H1 (cell line): ENCODE measurements at regions not wholly inside any gene's neighbourhood (a gene's known extent, or its start where the extent isn't known, plus 50 kb on each side); places are given as distances from the start of the nearest gene placed in this dataset.
"Not testable (repeated sequence)": the region's sequence is repeated elsewhere in the genome, so short reads cannot be mapped to it uniquely, and the experiment has no call there.

ENCODE experiments used
- CTCF ChIA-PET: fragments of 300-600 bp; sonication (Branson Sonifier 250); formaldehyde crosslinking; loops from one replicate; lab custom pipeline; 2021; ENCODE audit not compliant: partially characterized antibody; lab: Charles Lee
- POLR2A ChIA-PET: fragments of 300-600 bp; sonication (Branson Sonifier 250); formaldehyde crosslinking; loops from one replicate; lab custom pipeline; 2021; ENCODE audit warnings: inconsistent platforms; ENCODE audit not compliant: partially characterized antibody; lab: Charles Lee
- DNase-seq, 2 experiments: peaks; one replicate each; pipeline versions ENCODE4 v3.0.0 to v3.0.0-alpha.2; 2010 to 2022; ENCODE audit warnings: low spot score in 2 of 2, low read depth in 1 of 2, mixed read lengths in 1 of 2
- FAIRE-seq: peaks from 2 replicates; lab custom pipeline; 2011; peaks lifted over from hg19 to GRCh38; lab: Jason Lieb, UNC
- H2AFZ ChIP-seq: 2 replicates; pipeline ENCODE4 v1.8.1; 2012; ENCODE audit warnings: low read length, inconsistent platforms
- H2AK5ac ChIP-seq: 2 replicates; pipeline ENCODE4 v1.6.1; 2013; ENCODE audit warnings: low read depth, low read length
- H2BK120ac ChIP-seq: replicated peaks from 2 replicates; pipeline ENCODE3; 2013; ENCODE audit warnings: low read depth, low read length, inconsistent platforms
- H2BK12ac ChIP-seq: 2 replicates; pipeline ENCODE4 v1.6.1; 2013; ENCODE audit warnings: low read depth, low read length
- H2BK15ac ChIP-seq: 2 replicates; pipeline ENCODE4 v1.6.1; 2013; ENCODE audit warnings: low read length
- H2BK20ac ChIP-seq: 2 replicates; pipeline ENCODE4 v1.6.1; 2013; ENCODE audit warnings: low read length
- H2BK5ac ChIP-seq: 2 replicates; pipeline ENCODE4 v1.6.1; 2013; ENCODE audit warnings: low read depth, low read length
- H3K14ac ChIP-seq: 2 replicates; pipeline ENCODE4 v1.6.1; 2013; ENCODE audit warnings: inconsistent platforms; ENCODE audit not compliant: insufficient read length
- H3K18ac ChIP-seq: 2 replicates; pipeline ENCODE4 v1.6.1; 2013; ENCODE audit warnings: low read length; ENCODE audit errors: extremely low read depth
- H3K23ac ChIP-seq: 2 replicates; pipeline ENCODE4 v1.6.1; 2013; ENCODE audit warnings: inconsistent platforms; ENCODE audit not compliant: insufficient read length
- H3K23me2 ChIP-seq: 2 replicates; pipeline ENCODE4 v1.6.1; 2013; ENCODE audit warnings: low read depth, low read length
- H3K27ac ChIP-seq: 2 replicates; pipeline ENCODE4 v1.6.1; 2011; ENCODE audit warnings: low read depth, low read length, inconsistent platforms
- H3K27me3 ChIP-seq, 4 experiments: replicated peaks in 1 of 4; 1 replicate in 1 of 4; 2 replicates in 3 of 4; pipeline versions ENCODE4 v1.6.1 to v1.8.1; 2011 to 2013; ENCODE audit warnings: low read length in 3 of 4, mild to moderate bottlenecking in 3 of 4, inconsistent platforms in 2 of 4, mixed read lengths in 2 of 4, moderate library complexity in 1 of 4; ENCODE audit not compliant: control insufficient read depth in 3 of 4, insufficient read depth in 3 of 4; ENCODE audit errors: extremely low read depth in 1 of 4
- H3K36me3 ChIP-seq, 4 experiments: 2 replicates each; pipeline versions ENCODE4 v1.6.1 to v1.8.1; 2011 to 2013; ENCODE audit warnings: mild to moderate bottlenecking in 4 of 4, low read length in 3 of 4, moderate library complexity in 2 of 4, control low read depth in 1 of 4, inconsistent platforms in 1 of 4; ENCODE audit not compliant: insufficient read depth in 4 of 4, control insufficient read depth in 2 of 4
- H3K4ac ChIP-seq: replicated peaks from 2 replicates; pipeline ENCODE3; 2013; ENCODE audit warnings: low read length, low read depth, mixed read lengths, inconsistent platforms; ENCODE audit not compliant: insufficient read length
- H3K4me1 ChIP-seq, 4 experiments: replicated peaks in 1 of 4; 1 replicate in 1 of 4; 2 replicates in 3 of 4; pipeline versions ENCODE4 v1.6.1 to v1.8.1; 2011 to 2013; ENCODE audit warnings: low read length in 3 of 4, inconsistent platforms in 2 of 4, mixed read lengths in 1 of 4; ENCODE audit not compliant: insufficient read depth in 4 of 4, control insufficient read depth in 3 of 4
- H3K4me2 ChIP-seq, 2 experiments: 2 replicates each; pipeline versions ENCODE4 v1.6.1 to v1.8.1; 2011 to 2013; ENCODE audit warnings: low read depth in 2 of 2, low read length in 2 of 2, control low read depth in 1 of 2, inconsistent platforms in 1 of 2, mild to moderate bottlenecking in 1 of 2; ENCODE audit not compliant: insufficient read depth in 1 of 2
- H3K4me3 ChIP-seq, 4 experiments: fragments of 200-600, 300-600 bp in 1 of 4; sonication (generic), shearing (Covaris generic), sonication (Bioruptor Twin) in 1 of 4; 2 replicates each; pipeline versions ENCODE4 v1.5.1 to v1.8.1; 2011 to 2016; ENCODE audit warnings: low read length in 4 of 4, low read depth in 3 of 4, control low read depth in 2 of 4, inconsistent platforms in 2 of 4, mild to moderate bottlenecking in 2 of 4, mixed read lengths in 1 of 4, moderate library complexity in 1 of 4; ENCODE audit not compliant: insufficient read depth in 2 of 4; ENCODE audit errors: extremely low read depth in 1 of 4
- H3K56ac ChIP-seq: replicated peaks from 2 replicates; pipeline ENCODE3; 2013; ENCODE audit warnings: low read depth, mild to moderate bottlenecking, mixed read lengths, low read length, inconsistent platforms; ENCODE audit not compliant: insufficient read length
- H3K79me1 ChIP-seq: 2 replicates; pipeline ENCODE4 v1.6.1; 2013; ENCODE audit warnings: low read depth, low read length, control low read depth
- H3K79me2 ChIP-seq, 2 experiments: 2 replicates each; pipeline versions ENCODE4 v1.6.1 to v1.8.1; 2012 to 2013; ENCODE audit warnings: low read length in 2 of 2, mild to moderate bottlenecking in 2 of 2, inconsistent platforms in 1 of 2; ENCODE audit not compliant: insufficient read depth in 2 of 2, control insufficient read depth in 1 of 2
- H3K9ac ChIP-seq, 4 experiments: replicated peaks in 1 of 4; 1 replicate in 1 of 4; 2 replicates in 3 of 4; pipeline versions ENCODE4 v1.6.1 to v1.8.1; 2011 to 2013; ENCODE audit warnings: low read depth in 3 of 4, low read length in 3 of 4, control low read depth in 2 of 4, mild to moderate bottlenecking in 2 of 4, moderate library complexity in 2 of 4, inconsistent platforms in 1 of 4; ENCODE audit errors: extremely low read depth in 1 of 4
- H3K9me3 ChIP-seq, 2 experiments: 2 replicates each; pipeline versions ENCODE4 v1.6.1 to v1.8.1; 2012 to 2013; ENCODE audit warnings: mild to moderate bottlenecking in 2 of 2, moderate library complexity in 2 of 2, control low read depth in 1 of 2, inconsistent platforms in 1 of 2, low read depth in 1 of 2, low read length in 1 of 2, mixed read lengths in 1 of 2; ENCODE audit not compliant: insufficient read depth in 2 of 2
- H4K20me1 ChIP-seq, 2 experiments: replicated peaks in 1 of 2; 2 replicates each; pipeline versions ENCODE3 to v1.8.1; 2011 to 2013; ENCODE audit warnings: inconsistent platforms in 2 of 2, low read length in 2 of 2, mild to moderate bottlenecking in 1 of 2; ENCODE audit not compliant: insufficient read depth in 2 of 2, control insufficient read depth in 1 of 2
- H4K5ac ChIP-seq: 2 replicates; pipeline ENCODE4 v1.6.1; 2013; ENCODE audit warnings: low read length, low read depth, mixed read lengths, inconsistent platforms; ENCODE audit not compliant: insufficient read length
- H4K8ac ChIP-seq: 2 replicates; pipeline ENCODE4 v1.8.0; 2013; ENCODE audit warnings: mild to moderate bottlenecking, moderate library complexity, low read length, inconsistent platforms; ENCODE audit not compliant: insufficient read depth; ENCODE audit errors: extremely low read depth
- H4K91ac ChIP-seq: replicated peaks from 2 replicates; pipeline ENCODE3; 2013; ENCODE audit warnings: low read length, mixed read lengths, inconsistent platforms; ENCODE audit not compliant: insufficient read length
- CHD1 ChIP-seq: IDR thresholded peaks from 2 replicates; pipeline ENCODE4 v1.6.1; 2012; ENCODE audit warnings: low read depth, low read length, improper control_type of control experiment
- KDM5A ChIP-seq: fragments of 200-600 bp; IDR thresholded peaks from 2 replicates; pipeline ENCODE4 v1.7.1; 2012; ENCODE audit warnings: mild to moderate bottlenecking, low read length, inconsistent platforms, mixed read lengths
- WGBS, 2 experiments: shearing (Covaris generic) in 1 of 2; methylation state at CpG; one replicate each; pipeline versions ENCODE4 v1.1.6 to v1.1.7; 2013 to 2015; ENCODE audit warnings: low lambda C conversion rate in 2 of 2, mixed read lengths in 2 of 2, inconsistent platforms in 1 of 2, low coverage in 1 of 2, missing lambda C conversion rate in 1 of 2; ENCODE audit not compliant: insufficient replicate concordance in 2 of 2, insufficient coverage in 1 of 2, insufficient read length in 1 of 2; ENCODE audit errors: extremely low coverage in 1 of 2, missing lambda C conversion rate in 1 of 2; 5-methylcytosine and 5-hydroxymethylcytosine counted together

GRCh38 chr19:29139227-29139626 lies 73.7 kb downstream of the UQCRFS1 start:
- H3K23ac ChIP-seq = no peak overlapping the region
- FAIRE-seq (no peak), DNase-seq (no peak)
- H2BK20ac ChIP-seq = no peak overlapping the region
- no peak overlapping the region for H3K9ac ChIP-seq
- H3K9me3 ChIP-seq = peaks cover 20% of the 10 kb centered on the region in 2 experiments; a peak in 3 of 4 replicates
- no peak overlapping the region for H4K5ac ChIP-seq
- H4K20me1 ChIP-seq = no peaks in the 10 kb centered on the region
- no peak overlapping the region for H2AK5ac ChIP-seq
- no peak overlapping the region for H2BK5ac ChIP-seq
- no peak overlapping the region for H4K91ac ChIP-seq
- no peaks in the 10 kb centered on the region for H3K36me3 ChIP-seq
- ChIA-PET POLR2A (no interaction called here), CTCF (no interaction called here)
- no peak overlapping the region for H3K14ac ChIP-seq
- no peaks in the 10 kb centered on the region for H3K79me1 ChIP-seq
- H3K79me2 ChIP-seq = no peaks in the 10 kb centered on the region
- no peaks in the 10 kb centered on the region; a peak in 1 of 7 replicates for H3K27me3 ChIP-seq
- no peak overlapping the region for H3K4me2 ChIP-seq
- no peak overlapping the region for H3K27ac ChIP-seq
- H3K56ac ChIP-seq = no peak overlapping the region
- TF ChIP-seq CHD1 (no peak), KDM5A (peak; percentile 55; the same call in 1 of the 2 replicates)
- no peak overlapping the region for H2BK12ac ChIP-seq
- no peak overlapping the region for H3K4ac ChIP-seq
- no peak overlapping the region for H4K8ac ChIP-seq
- H3K4me3 ChIP-seq = no peak overlapping the region
- no peak overlapping the region for H2BK120ac ChIP-seq
- H3K4me1 ChIP-seq = no peaks in the 10 kb centered on the region
- no peak overlapping the region for H2AFZ ChIP-seq
- no peak overlapping the region for H2BK15ac ChIP-seq
- H3K18ac ChIP-seq = no peak overlapping the region
- H3K23me2 ChIP-seq = no peaks in the 10 kb centered on the region; the same call in 1 of the 2 replicates

- H3K23me2 ChIP-seq, H3K56ac ChIP-seq, H3K27ac ChIP-seq, H2AK5ac ChIP-seq, H3K79me1 ChIP-seq, H3K4ac ChIP-seq, H4K91ac ChIP-seq, H3K4me1 ChIP-seq, FAIRE-seq, H4K5ac ChIP-seq, H2BK5ac ChIP-seq, H4K20me1 ChIP-seq, H3K9ac ChIP-seq, H4K8ac ChIP-seq, H3K4me2 ChIP-seq, H3K23ac ChIP-seq, H2AFZ ChIP-seq, H3K79me2 ChIP-seq, DNase-seq, H3K4me3 ChIP-seq, H3K14ac ChIP-seq, H2BK20ac ChIP-seq, H3K27me3 ChIP-seq, H2BK12ac ChIP-seq, POLR2A ChIA-PET, CTCF ChIA-PET, H3K18ac ChIP-seq, H2BK15ac ChIP-seq, H3K36me3 ChIP-seq, H2BK120ac ChIP-seq: not testable (repeated sequence)
- H3K9me3 ChIP-seq = peaks cover 20 to 21% of the 10 kb centered on the region in 2 experiments; a peak in 3 of 4 replicates
- WGBS, 2 experiments = 92% methylated on average over 3 of the region's 3 CpGs; no CpG with 5 or more reads in 1 of the 2 experiments
These were observed 74.7 kb downstream of the UQCRFS1 start for GRCh38 chr19:29138206-29138605.
